Thoracic aorta (tissue), 2 donors: ENCODE measurements at regions not wholly inside any gene's neighbourhood (a gene's known extent, or its start where the extent isn't known, plus 50 kb on each side); places are given as distances from the start of the nearest gene placed in this dataset.

Experiments
- ATAC-seq: fragments of 150-250 bp; one replicate; pipeline ENCODE4 v1.8.0; 2017; ENCODE audit warnings: low read depth; ENCODE audit not compliant: insufficient number of reproducible peaks, low FRiP score
- DNase-seq: peaks from one replicate; pipeline ENCODE4 v3.0.0-alpha.2; 2020; ENCODE audit warnings: low spot score
- H3K27ac ChIP-seq, 2 donors: fragments of 200-600 bp; sonication (generic); 1 replicate in 1 of 2; 2 replicates in 1 of 2; pipeline ENCODE4 v1.5.1; 2016; ENCODE audit warnings: mild to moderate bottlenecking in 2 of 2, moderate library complexity in 2 of 2
- H3K27me3 ChIP-seq: fragments of 200-600 bp; sonication (generic); replicated peaks from 2 replicates; pipeline ENCODE4 v1.6.0; 2016; ENCODE audit warnings: mild to moderate bottlenecking; ENCODE audit not compliant: insufficient read depth
- H3K36me3 ChIP-seq: fragments of 200-600 bp; sonication (generic); one replicate; pipeline ENCODE4 v1.5.1; 2016
- H3K4me1 ChIP-seq, 2 donors: fragments of 200-600 bp; sonication (generic); 1 replicate in 1 of 2; 2 replicates in 1 of 2; pipeline versions ENCODE4 v1.5.1 to v1.6.0; 2016; ENCODE audit warnings: low read depth in 2 of 2, mild to moderate bottlenecking in 1 of 2; ENCODE audit not compliant: control insufficient read depth in 1 of 2
- H3K4me3 ChIP-seq: fragments of 200-600 bp; sonication (generic); 2 replicates; pipeline ENCODE4 v1.5.1; 2016; ENCODE audit warnings: mild to moderate bottlenecking
- H3K9me3 ChIP-seq: fragments of 200-600 bp; sonication (generic); 2 replicates; pipeline ENCODE4 v1.5.1; 2016
- TF ChIP-seq, protein P1 (sequence below): fragments of 200-600 bp; sonication (generic); IDR thresholded peaks from one replicate; pipeline ENCODE4 v1.5.1; 2019; ENCODE audit warnings: antibody characterized with exemption

DNA sequence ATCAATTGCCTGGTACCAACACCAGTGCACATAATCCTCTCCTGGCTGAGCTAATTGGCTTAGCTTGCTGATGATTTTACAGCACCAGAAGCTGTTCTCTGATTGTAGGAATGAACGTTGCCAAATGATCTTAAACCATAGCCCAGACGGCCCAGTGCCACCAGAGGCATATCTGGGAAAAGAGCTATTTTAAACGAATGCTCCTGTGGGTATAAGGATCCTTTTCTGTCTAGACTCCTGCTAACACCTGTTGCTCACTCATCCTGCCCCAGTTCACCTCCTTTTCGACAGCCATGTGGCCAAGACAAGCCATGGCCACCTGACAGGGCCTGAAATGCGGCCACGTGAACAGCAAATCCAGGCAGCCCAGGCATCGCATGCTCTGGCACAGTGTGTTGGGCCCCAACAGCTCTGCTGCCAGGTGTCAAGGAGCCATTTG lies 289.9 kb upstream of the SLC30A5 start:
- TF ChIP-seq, protein P1, sequence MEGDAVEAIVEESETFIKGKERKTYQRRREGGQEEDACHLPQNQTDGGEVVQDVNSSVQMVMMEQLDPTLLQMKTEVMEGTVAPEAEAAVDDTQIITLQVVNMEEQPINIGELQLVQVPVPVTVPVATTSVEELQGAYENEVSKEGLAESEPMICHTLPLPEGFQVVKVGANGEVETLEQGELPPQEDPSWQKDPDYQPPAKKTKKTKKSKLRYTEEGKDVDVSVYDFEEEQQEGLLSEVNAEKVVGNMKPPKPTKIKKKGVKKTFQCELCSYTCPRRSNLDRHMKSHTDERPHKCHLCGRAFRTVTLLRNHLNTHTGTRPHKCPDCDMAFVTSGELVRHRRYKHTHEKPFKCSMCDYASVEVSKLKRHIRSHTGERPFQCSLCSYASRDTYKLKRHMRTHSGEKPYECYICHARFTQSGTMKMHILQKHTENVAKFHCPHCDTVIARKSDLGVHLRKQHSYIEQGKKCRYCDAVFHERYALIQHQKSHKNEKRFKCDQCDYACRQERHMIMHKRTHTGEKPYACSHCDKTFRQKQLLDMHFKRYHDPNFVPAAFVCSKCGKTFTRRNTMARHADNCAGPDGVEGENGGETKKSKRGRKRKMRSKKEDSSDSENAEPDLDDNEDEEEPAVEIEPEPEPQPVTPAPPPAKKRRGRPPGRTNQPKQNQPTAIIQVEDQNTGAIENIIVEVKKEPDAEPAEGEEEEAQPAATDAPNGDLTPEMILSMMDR = no peak
- H3K4me3 ChIP-seq = no peak overlapping the region
- DNase-seq (no peak), ATAC-seq (no peak)
- H3K27me3 ChIP-seq = no peaks in the 10 kb centered on the region
- no peaks in the 10 kb centered on the region for H3K9me3 ChIP-seq
- no peaks in the 10 kb centered on the region for H3K4me1 ChIP-seq
- no peak overlapping the region for H3K27ac ChIP-seq
- H3K36me3 ChIP-seq = no peaks in the 10 kb centered on the region

DNA sequence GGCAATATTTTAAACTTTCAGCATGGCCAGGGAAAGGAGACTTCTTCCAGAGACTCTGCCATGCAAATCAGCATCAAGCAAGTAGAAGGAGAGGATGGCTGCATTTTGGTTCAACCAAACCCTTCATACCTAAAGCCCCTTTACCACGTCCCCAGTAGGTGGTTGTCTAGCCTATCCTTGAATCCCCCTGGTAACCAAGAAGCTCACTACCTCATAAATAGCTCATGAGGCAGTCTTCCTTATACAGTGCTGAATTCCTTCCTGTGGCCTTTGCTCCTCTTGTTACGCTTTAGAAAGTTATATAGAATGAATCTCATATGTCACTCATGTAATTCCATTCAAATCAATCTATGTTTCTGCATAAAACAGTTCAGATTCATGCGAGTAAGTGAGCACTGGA lies 289.5 kb upstream of the SLC30A5 start:
- H3K9me3 ChIP-seq = no peaks in the 10 kb centered on the region

DNA sequence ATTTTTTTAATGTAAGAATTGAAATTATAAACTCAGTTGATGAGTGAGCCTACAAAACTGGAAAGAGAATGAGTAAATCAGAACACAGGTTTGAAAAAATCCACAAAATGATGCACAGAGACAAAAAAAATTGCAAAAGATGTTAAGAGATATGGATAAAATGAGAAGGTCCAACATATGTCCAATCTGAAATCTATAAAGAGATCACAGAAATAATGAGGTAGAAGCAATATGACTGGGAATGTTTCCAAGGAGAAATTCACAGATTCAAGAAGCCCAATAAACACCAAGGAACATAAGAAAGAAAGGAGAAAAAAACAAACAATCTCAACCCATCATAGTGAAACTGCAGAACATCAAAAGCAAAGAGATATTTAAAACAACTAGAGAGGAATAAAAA lies 288.4 kb upstream of the SLC30A5 start:
- ATAC-seq = no peak
- TF ChIP-seq, protein P1 = no peak
- no peaks in the 10 kb centered on the region for H3K4me1 ChIP-seq
- H3K4me3 ChIP-seq = no peak overlapping the region
- H3K36me3 ChIP-seq = no peaks in the 10 kb centered on the region
- H3K27me3 ChIP-seq = no peaks in the 10 kb centered on the region
- H3K27ac ChIP-seq = no peak overlapping the region
- H3K9me3 ChIP-seq = no peaks in the 10 kb centered on the region
- no peak for DNase-seq

More for the DNA sequence above, 289.5 kb upstream of the SLC30A5 start:
- no peak overlapping the region for H3K4me3 ChIP-seq
- H3K4me1 ChIP-seq = no peaks in the 10 kb centered on the region
- ATAC-seq = no peak
- DNase-seq = no peak
- no peaks in the 10 kb centered on the region for H3K36me3 ChIP-seq
- no peak overlapping the region for H3K27ac ChIP-seq
- no peaks in the 10 kb centered on the region for H3K27me3 ChIP-seq
- TF ChIP-seq, protein P1 = no peak

DNA sequence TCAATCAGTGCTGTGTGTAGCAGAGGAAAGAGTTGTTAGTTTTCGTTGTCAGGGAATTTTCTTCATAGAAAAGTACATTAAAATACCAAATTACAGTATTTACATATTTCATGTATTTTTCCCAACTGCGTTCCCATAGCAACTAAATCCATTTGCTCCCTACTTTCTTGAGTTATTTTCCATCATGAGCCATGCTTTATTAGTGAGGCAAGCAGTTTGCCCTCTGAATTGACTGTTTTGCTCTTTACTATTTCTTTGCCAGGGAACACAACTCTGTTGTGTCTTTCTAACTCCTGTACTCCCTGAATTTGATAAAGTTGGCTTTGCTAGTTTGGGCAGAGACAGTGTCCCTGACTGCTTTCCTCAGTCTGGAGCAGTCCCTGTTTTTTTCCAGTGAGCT lies 276.2 kb upstream of the SLC30A5 start:
- ATAC-seq (no peak), DNase-seq (no peak)
- Histone ChIP-seq H3K9me3 (no peaks in the 10 kb centered on the region), H3K27me3 (no peaks in the 10 kb centered on the region), H3K36me3 (no peaks in the 10 kb centered on the region), H3K4me3 (no peak overlapping the region), H3K27ac (no peak overlapping the region), H3K4me1 (no peaks in the 10 kb centered on the region)
- TF ChIP-seq, protein P1 = no peak

DNA sequence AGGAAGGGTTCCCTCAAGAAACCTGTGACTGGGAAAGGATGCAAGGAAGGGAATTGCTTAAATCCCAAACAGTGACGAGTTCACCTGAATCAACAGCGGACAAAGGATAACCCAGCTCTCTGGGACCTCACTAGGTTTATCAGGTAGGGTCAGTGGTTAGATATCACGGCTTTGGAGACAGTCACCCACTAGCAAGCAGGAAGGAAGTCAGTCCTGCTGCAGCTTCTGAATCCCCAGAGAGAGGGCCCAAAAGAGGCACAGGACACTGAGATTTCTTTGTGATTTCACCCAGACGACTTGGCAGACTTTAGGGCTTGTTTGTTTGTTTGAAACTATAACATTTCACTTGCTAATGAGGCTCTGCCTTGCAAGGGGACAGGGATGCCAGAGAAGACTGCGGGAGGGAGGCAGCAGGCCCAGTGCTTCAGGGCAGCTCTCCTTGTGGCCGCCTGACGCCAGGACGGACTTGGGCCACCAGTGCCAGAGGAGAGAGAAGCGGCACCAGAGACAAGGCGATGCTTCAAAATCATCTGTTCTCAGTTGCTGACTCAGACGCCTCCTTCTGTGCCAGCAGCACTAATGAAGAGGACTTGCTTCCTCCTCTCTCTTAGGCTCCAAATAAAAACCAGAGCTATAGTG lies 275.6 kb upstream of the SLC30A5 start:
- Histone ChIP-seq H3K27me3 (no peaks in the 10 kb centered on the region), H3K9me3 (no peaks in the 10 kb centered on the region), H3K36me3 (no peaks in the 10 kb centered on the region), H3K4me1 (no peaks in the 10 kb centered on the region), H3K27ac (no peak overlapping the region), H3K4me3 (no peak overlapping the region)
- no peak for ATAC-seq
- TF ChIP-seq, protein P1 = no peak
- no peak for DNase-seq
